Lower lobe of right lung (tissue), 2 donors: ENCODE measurements at regions not wholly inside any gene's neighbourhood (a gene's known extent, or its start where the extent isn't known, plus 50 kb on each side); places are given as distances from the start of the nearest gene placed in this dataset.

Source experiments
- ATAC-seq, 2 donors: fragments of 200-7000 bp; cut with Tn5 transposase; one replicate each; pipeline ENCODE4 v1.9.1; 2020 to 2022; ENCODE audit warnings: mild to moderate bottlenecking in 2 of 2, moderate library complexity in 2 of 2
- DNase-seq: peaks from one replicate; pipeline ENCODE4 v3.0.0-alpha.2; 2020
- H3K27ac ChIP-seq: fragments of 200-600 bp; one replicate; pipeline ENCODE4 v1.8.0; 2022
- H3K27me3 ChIP-seq: fragments of 200-600 bp; one replicate; pipeline ENCODE4 v1.8.0; 2022; ENCODE audit warnings: low read depth
- H3K36me3 ChIP-seq: fragments of 200-600 bp; one replicate; pipeline ENCODE4 v1.8.0; 2022; ENCODE audit warnings: mild to moderate bottlenecking
- H3K4me1 ChIP-seq: fragments of 200-600 bp; one replicate; pipeline ENCODE4 v1.8.0; 2022
- H3K4me3 ChIP-seq: fragments of 200-600 bp; one replicate; pipeline ENCODE4 v1.8.0; 2022; ENCODE audit warnings: mild to moderate bottlenecking
- H3K9me3 ChIP-seq: fragments of 200-600 bp; one replicate; pipeline ENCODE4 v1.8.0; 2022
- CTCF ChIP-seq: fragments of 200-600 bp; IDR thresholded peaks from one replicate; pipeline ENCODE4 v1.8.0; 2022; ENCODE audit warnings: antibody characterized with exemption, mild to moderate bottlenecking
- intact Hi-C: fragments of 100-400 bp; cut with DNase I; formaldehyde crosslinking; loops from one replicate; pipeline ENCODE4 v1.11.0; 2022
- donor health status: DM: no; HTN: yes; CAD: no; lungs with severe emphysema.

DNA sequence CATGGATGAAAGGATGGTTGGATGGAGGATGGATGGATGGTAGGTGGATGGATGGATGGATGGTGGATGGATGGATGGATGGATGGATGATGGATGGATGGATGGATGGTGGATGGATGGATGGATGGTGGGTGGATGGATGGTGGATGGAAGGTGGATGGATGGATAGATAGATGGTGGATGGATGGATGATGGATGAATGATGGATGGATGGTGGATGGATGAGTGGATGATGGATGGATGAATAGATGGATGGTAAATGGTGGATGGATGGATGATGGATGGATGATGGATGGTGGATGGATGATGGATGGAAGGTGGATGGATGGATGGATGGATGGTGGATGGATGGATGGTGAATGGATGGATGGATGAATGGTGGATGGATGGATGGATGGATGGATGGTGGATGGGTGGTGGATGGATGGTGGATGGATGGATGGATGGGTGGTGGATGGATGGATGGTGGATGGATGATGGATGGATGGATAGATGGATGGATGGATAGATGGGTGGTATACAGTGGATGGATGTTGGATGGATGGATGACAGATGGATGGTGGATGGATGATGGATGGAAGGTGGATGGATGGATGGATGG is 350.8 kb downstream of the BRD1 start:
- no peak for TF ChIP-seq CTCF
- ATAC-seq, result no peak
- no peak for DNase-seq
- intact Hi-C loops, result no loop called here
- no peak overlapping the region for H3K27ac ChIP-seq
- H3K27me3 ChIP-seq, result peaks cover 3% of the 10 kb centered on the region
- peaks cover under 1% of the 10 kb centered on the region for H3K4me1 ChIP-seq
- H3K4me3 ChIP-seq, result no peak overlapping the region
- no peaks in the 10 kb centered on the region for H3K9me3 ChIP-seq
- no peaks in the 10 kb centered on the region for H3K36me3 ChIP-seq

DNA sequence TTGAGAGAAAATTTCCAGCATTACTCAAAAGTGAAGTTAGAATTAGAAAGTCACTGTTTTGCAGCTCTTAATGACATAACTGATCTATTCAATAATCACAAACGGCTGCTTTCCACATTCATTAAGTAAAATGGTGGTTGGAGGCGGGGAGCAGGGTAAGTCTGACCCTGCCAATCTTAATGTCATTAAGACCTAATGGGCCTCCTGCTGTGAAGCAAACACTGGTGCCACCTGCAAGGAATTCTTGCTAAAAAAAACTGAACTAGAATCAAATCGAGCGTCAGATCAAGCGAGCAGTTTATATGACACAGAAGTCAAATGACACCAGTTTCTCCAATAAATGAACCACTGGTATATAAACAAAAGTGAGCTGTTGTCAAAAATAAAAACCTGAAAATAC is 351.5 kb downstream of the BRD1 start:
- ATAC-seq, result no peak
- no peak overlapping the region for H3K4me3 ChIP-seq
- H3K27me3 ChIP-seq, result no peaks in the 10 kb centered on the region
- no peak for TF ChIP-seq CTCF
- no peak overlapping the region for H3K27ac ChIP-seq
- H3K4me1 ChIP-seq, result no peaks in the 10 kb centered on the region
- DNase-seq, result no peak
- intact Hi-C loops, result no loop called here
- no peaks in the 10 kb centered on the region for H3K9me3 ChIP-seq
- H3K36me3 ChIP-seq, result no peaks in the 10 kb centered on the region

DNA sequence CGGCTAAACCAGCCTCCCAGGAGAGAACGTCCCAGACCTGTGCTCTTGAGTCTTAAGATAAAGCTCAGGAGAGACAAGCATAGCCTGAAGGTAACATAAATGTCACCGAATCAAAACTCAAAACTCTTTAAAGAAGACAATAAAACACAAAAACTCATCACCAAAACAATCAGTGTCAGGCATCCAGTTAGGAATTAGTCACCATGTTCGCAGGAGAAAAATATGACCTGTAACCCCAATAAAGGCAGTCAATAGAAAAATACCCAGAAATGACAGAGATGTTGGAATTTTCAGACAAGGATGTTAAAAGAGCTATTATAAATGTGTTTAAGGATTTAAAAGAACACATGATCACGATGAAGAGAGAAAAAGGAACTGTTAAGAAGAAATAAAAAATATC is 352.4 kb downstream of the BRD1 start:
- TF ChIP-seq CTCF, result no peak
- Histone ChIP-seq H3K9me3 (no peaks in the 10 kb centered on the region), H3K27ac (no peak overlapping the region), H3K27me3 (no peaks in the 10 kb centered on the region), H3K4me1 (no peaks in the 10 kb centered on the region), H3K36me3 (no peaks in the 10 kb centered on the region), H3K4me3 (no peak overlapping the region)
- ATAC-seq, result no peak
- DNase-seq, result no peak
- intact Hi-C loops, result no loop called here

DNA sequence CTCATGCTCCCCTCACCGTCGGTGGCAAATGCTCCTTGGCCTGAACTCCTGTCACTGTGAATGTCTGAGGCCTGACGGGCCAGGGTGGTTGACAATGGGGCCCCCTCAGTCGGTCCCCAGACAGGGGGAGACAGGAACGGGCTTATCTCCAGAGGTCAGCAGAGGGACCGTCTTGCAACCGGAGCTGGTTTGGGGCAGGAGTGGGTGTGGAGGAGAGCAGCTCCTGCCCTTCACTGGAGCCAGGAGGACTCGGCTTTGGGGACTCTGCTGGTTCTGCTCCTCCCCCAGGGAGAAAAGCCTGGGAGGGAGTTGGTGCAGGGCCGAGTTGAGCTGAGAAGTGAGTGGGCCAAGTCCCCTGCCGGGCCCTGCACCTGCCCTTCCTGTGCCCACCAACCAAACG is 354.4 kb downstream of the BRD1 start:
- TF ChIP-seq CTCF, result no peak
- H3K4me1 ChIP-seq, result no peaks in the 10 kb centered on the region
- no peaks in the 10 kb centered on the region for H3K27me3 ChIP-seq
- no peaks in the 10 kb centered on the region for H3K36me3 ChIP-seq
- intact Hi-C loops, result no loop called here
- H3K9me3 ChIP-seq, result no peaks in the 10 kb centered on the region
- ATAC-seq, result no peak
- no peak overlapping the region for H3K27ac ChIP-seq
- H3K4me3 ChIP-seq, result no peak overlapping the region
- DNase-seq, result no peak

DNA sequence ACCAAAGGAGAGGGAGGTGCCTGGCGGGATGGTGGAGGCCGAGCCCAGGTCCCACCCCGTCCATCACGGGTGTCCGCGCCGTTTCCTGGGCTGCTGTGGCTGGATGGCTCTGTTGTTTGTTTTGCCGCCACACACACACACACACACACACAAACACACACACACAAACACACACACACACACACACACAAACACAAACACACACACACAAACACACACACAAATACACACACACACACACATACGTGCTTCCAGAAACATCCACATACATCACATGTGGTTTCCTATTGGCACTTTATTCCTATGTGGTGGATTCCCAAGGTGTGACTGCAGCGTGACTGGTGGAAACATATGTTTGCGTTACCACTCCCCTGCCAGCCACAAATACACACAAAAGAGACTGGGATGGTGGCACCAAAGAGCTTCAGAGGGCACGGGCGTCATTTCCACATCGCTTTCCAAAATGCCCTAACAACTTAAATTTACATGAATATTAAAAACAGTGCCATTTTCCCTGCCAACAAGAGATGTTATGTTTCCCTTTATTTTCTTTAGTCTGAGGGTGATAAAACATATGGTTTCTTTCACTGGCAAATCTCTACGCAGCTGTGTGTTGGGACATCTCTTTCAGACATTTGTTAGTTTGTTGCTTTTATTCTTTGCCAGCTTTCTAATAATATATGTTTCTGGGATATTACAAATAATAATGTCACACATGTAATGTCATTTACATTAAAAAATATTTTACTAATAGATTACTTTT is 356.8 kb downstream of the BRD1 start:
- no peak overlapping the region for H3K27ac ChIP-seq
- ATAC-seq (no peak), DNase-seq (no peak)
- no peaks in the 10 kb centered on the region for H3K36me3 ChIP-seq
- no peaks in the 10 kb centered on the region for H3K27me3 ChIP-seq
- no peak for TF ChIP-seq CTCF
- H3K9me3 ChIP-seq, result no peaks in the 10 kb centered on the region
- no peak overlapping the region for H3K4me3 ChIP-seq
- no peaks in the 10 kb centered on the region for H3K4me1 ChIP-seq
- intact Hi-C loops, result no loop called here
